ENCODE measurements at regions not wholly inside any gene's neighbourhood (a gene's known extent, or its start where the extent isn't known, plus 50 kb on each side); places are given as distances from the start of the nearest gene placed in this dataset.
"Not testable (repeated sequence)": the region's sequence is repeated elsewhere in the genome, so short reads cannot be mapped to it uniquely, and the experiment has no call there.

DNA sequence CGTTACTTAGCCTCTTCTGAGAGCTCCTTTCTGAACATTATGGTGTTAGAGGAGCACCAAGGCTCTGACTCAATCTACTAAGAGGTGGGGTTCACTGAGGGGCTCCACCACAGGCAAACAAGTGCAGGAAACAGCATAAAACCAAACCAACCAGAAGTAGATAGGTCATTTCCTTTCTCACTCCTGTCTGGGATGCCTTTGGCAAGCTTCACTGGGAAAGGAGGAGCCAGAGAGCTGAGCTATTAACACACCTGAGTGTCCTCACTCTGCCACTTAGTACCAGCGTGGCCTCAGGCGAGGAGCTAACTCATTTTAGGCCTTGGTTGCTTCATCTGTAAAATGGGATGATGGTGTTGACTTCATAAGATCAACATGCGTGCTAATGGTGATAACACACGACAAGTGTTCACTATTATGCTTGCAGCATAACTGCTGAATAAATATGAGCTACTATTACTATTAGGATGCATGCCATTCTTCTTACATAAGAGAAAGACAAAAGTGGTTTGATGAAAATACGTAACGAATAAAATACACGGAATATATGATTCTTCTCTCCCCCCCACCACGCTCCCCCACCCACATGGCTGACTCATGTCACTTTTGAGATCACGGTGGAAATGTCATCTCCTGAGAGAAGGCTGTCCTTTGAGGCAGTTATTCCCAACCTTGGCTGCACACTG lies 185.4 kb downstream of the BCAS1 start:
- Histone ChIP-seq H3K27me3 (replicated peaks in 2 of 5; ENCODE audit: control insufficient read depth in 4 of 5, insufficient read depth in 5 of 5, low read length in 4 of 5) (no peaks in the 10 kb centered on the region), H3K4me3 (ENCODE audit: control insufficient read depth in 1 of 7, extremely low read depth in 1 of 7, insufficient read depth in 4 of 7, low read depth in 2 of 7, low read length in 6 of 7) (no peak overlapping the region), H3K4me1 (ENCODE audit: control extremely low read depth in 1 of 4, control insufficient read depth in 4 of 4, insufficient read depth in 4 of 4, low read length in 3 of 4) (peaks cover 0 to 9% (median 3%) of the 10 kb centered on the region in 4 experiments), H3K36me3 (ENCODE audit: control insufficient read depth in 4 of 4, insufficient read depth in 4 of 4, low read length in 3 of 4) (no peaks in the 10 kb centered on the region), H3K9me3 (ENCODE audit: control extremely low read depth in 1 of 5, control insufficient read depth in 4 of 5, insufficient read depth in 2 of 5, low read depth in 1 of 5, low read length in 4 of 5) (no peaks in the 10 kb centered on the region), H3K27ac (ENCODE audit: insufficient read depth in 1 of 2, low read depth in 1 of 2, low read length in 2 of 2, poor library complexity in 1 of 2, severe bottlenecking in 2 of 2) (no peak overlapping the region)
- ChIA-PET CTCF (interaction anchor here (0.8 to 1.8 kb wide), 6 partner anchors 9 to 30 kb away, joined by 3 to 6 read pairs (median 4); no protein-coding TSS in a partner anchor), POLR2A (no interaction called here)
- 98% methylated on average over 6 of the region's 10 CpGs for WGBS (ENCODE audit: insufficient coverage)
- peak in 2 of 3 donors; percentile 28 to 42 for DNase-seq

DNA sequence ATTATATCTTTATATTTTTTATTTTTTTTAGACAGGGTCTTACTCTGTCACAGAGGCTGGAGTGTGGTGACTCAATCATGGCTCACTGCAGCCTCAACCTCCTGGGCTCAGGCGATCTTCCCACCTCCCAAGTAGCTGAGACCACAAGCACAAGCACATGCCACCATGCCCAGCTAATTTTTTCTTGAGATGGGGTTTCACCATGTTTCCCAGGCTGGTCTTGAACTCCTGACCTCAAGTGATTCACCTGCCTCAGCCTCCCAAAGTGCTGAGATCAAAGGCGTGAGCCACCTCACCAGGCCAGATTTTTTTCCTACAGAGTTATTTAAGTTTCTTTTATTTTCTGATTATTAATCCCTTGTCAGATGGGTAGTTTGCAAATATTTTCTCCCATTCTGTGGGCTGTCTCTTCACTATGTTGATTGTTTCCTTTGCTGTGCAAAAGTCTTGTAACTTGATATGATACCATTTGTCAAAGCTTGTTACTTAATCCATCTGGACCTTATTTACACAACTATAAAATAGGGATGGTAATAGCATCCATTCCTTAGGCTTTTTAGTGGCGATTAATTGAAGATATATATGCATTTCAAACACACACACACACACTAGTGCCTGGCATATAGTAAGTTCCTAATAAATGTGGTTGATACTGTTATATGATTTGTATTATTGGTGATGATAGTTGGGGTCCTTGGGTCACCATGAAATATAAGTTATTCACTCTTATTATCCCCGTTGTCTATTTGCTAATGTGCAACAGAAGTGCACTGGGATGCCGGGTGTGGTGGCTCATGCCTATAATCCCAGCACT lies 187.1 kb downstream of the BCAS1 start:
- no peak overlapping the region for H3K27ac ChIP-seq (ENCODE audit: insufficient read depth in 1 of 2, low read depth in 1 of 2, low read length in 2 of 2, poor library complexity in 1 of 2, severe bottlenecking in 2 of 2)
- H3K36me3 ChIP-seq (ENCODE audit: control insufficient read depth in 4 of 4, insufficient read depth in 4 of 4, low read length in 3 of 4): no peaks in the 10 kb centered on the region
- CTCF ChIA-PET: no interaction called here
- POLR2A ChIA-PET: no interaction called here
- WGBS (ENCODE audit: insufficient coverage): 100% methylated on average over 2 of the region's 5 CpGs
- DNase-seq: no peak
- H3K27me3 ChIP-seq (replicated peaks in 2 of 5; ENCODE audit: control insufficient read depth in 4 of 5, insufficient read depth in 5 of 5, low read length in 4 of 5): no peaks in the 10 kb centered on the region
- peaks cover 0 to 15% (median 5%) of the 10 kb centered on the region in 4 experiments for H3K4me1 ChIP-seq (ENCODE audit: control extremely low read depth in 1 of 4, control insufficient read depth in 4 of 4, insufficient read depth in 4 of 4, low read length in 3 of 4)
- no peaks in the 10 kb centered on the region for H3K9me3 ChIP-seq (ENCODE audit: control extremely low read depth in 1 of 5, control insufficient read depth in 4 of 5, insufficient read depth in 2 of 5, low read depth in 1 of 5, low read length in 4 of 5)
- no peak overlapping the region for H3K4me3 ChIP-seq (ENCODE audit: control insufficient read depth in 1 of 7, extremely low read depth in 1 of 7, insufficient read depth in 4 of 7, low read depth in 2 of 7, low read length in 6 of 7)

DNA sequence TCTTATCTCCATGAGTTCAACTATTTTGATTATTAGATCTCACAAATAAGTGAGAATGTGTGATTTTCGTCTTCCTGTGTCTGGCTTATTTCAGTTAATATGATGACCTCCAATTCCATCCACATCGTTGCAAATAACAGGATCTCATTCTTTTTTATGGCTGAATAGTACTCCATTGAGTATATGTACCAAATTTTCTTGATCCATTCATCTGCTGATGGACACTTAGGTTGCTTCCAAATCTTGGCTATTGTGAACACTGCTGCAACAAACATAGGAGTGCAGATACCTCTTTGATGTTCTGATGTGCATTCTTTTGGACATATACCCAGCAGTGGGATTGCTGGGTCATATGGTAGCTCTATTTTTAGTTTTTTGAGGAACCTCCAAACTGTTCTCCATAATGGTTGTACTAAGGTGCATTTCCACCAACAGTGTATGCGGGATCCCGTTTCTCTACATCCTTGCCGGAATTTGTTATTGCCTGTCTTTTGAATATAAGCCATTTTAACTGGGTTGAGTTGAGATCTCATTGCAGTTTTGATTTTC lies 187.9 kb downstream of the BCAS1 start:
- CTCF ChIA-PET; H3K36me3 ChIP-seq (ENCODE audit: control insufficient read depth in 4 of 4, insufficient read depth in 4 of 4, low read length in 3 of 4); H3K27me3 ChIP-seq (replicated peaks in 2 of 5; ENCODE audit: control insufficient read depth in 4 of 5, insufficient read depth in 5 of 5, low read length in 4 of 5); DNase-seq; H3K4me3 ChIP-seq (ENCODE audit: control insufficient read depth in 1 of 7, extremely low read depth in 1 of 7, insufficient read depth in 4 of 7, low read depth in 2 of 7, low read length in 6 of 7); POLR2A ChIA-PET; H3K9me3 ChIP-seq (ENCODE audit: control extremely low read depth in 1 of 5, control insufficient read depth in 4 of 5, insufficient read depth in 2 of 5, low read depth in 1 of 5, low read length in 4 of 5); H3K27ac ChIP-seq (ENCODE audit: insufficient read depth in 1 of 2, low read depth in 1 of 2, low read length in 2 of 2, poor library complexity in 1 of 2, severe bottlenecking in 2 of 2): not testable (repeated sequence)
- WGBS (ENCODE audit: insufficient coverage): no CpG with 5 or more reads among the region's 5 CpGs
- H3K4me1 ChIP-seq (ENCODE audit: control extremely low read depth in 1 of 4, control insufficient read depth in 4 of 4, insufficient read depth in 4 of 4, low read length in 3 of 4): peaks cover 0 to 15% (median 5%) of the 10 kb centered on the region in 4 experiments

DNA sequence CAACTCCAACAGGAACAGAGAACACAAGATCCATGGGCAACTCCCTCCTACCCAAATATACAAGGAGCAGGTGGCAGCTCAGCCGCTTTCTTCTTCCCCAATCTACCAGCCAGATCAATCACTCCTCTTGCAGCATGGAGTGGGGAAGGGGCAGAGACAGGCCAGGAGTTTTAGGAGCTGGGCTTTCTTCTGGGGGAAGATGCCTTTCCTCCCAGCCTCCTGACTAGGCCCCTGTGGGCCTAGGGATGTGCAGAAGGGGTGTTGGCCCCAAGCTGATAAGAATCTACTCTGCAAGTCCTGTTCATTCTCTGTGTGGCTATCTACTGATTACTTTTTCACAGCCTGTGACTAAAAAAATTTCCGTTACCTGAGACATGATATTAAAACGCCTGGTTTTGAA lies 189.0 kb downstream of the BCAS1 start:
- H3K9me3 ChIP-seq (ENCODE audit: control extremely low read depth in 1 of 5, control insufficient read depth in 4 of 5, insufficient read depth in 2 of 5, low read depth in 1 of 5, low read length in 4 of 5): no peaks in the 10 kb centered on the region
- H3K4me3 ChIP-seq (ENCODE audit: control insufficient read depth in 1 of 7, extremely low read depth in 1 of 7, insufficient read depth in 4 of 7, low read depth in 2 of 7, low read length in 6 of 7): no peak overlapping the region
- POLR2A ChIA-PET: no interaction called here
- H3K4me1 ChIP-seq (ENCODE audit: control extremely low read depth in 1 of 4, control insufficient read depth in 4 of 4, insufficient read depth in 4 of 4, low read length in 3 of 4): peaks cover 0 to 15% (median 5%) of the 10 kb centered on the region in 4 experiments
- no CpG with 5 or more reads among the region's 3 CpGs for WGBS (ENCODE audit: insufficient coverage)
- no peak overlapping the region for H3K27ac ChIP-seq (ENCODE audit: insufficient read depth in 1 of 2, low read depth in 1 of 2, low read length in 2 of 2, poor library complexity in 1 of 2, severe bottlenecking in 2 of 2)
- no peak for DNase-seq
- no peaks in the 10 kb centered on the region for H3K27me3 ChIP-seq (replicated peaks in 2 of 5; ENCODE audit: control insufficient read depth in 4 of 5, insufficient read depth in 5 of 5, low read length in 4 of 5)
- H3K36me3 ChIP-seq (ENCODE audit: control insufficient read depth in 4 of 4, insufficient read depth in 4 of 4, low read length in 3 of 4): no peaks in the 10 kb centered on the region
- CTCF ChIA-PET: interaction anchor here (1.0 to 1.1 kb wide), 2 partner anchors 33 to 302 kb away, joined by 4 read pairs; no protein-coding TSS in a partner anchor

DNA sequence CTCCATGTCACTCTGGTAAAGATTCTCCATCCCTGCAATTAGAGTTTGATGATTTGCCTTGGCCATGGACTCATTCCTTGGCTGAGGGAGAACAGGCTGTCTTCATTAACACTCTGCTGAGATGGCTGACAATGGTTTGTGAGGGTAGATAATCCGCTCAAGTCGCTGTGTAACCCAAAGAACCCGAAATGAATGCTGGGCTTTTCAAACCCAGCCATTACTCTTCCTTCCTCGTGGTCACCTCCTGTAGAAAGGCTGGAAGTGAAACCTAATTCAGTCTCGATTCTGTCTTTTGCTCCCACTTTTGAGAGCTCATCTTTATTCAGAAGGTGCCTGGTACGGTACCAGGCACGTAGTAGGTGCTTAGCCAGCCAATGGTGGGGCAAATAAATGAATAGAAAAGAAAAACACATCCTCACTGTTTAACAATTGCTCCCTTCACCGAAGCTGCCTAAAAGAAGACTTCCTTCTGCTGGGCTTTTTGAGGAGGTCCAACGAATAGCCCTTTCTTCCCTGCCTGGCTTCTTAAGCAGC lies 190.2 kb downstream of the BCAS1 start:
- Histone ChIP-seq H3K4me3 (ENCODE audit: control insufficient read depth in 1 of 7, extremely low read depth in 1 of 7, insufficient read depth in 4 of 7, low read depth in 2 of 7, low read length in 6 of 7) (no peak overlapping the region), H3K4me1 (ENCODE audit: control extremely low read depth in 1 of 4, control insufficient read depth in 4 of 4, insufficient read depth in 4 of 4, low read length in 3 of 4) (peaks cover 0 to 15% (median 5%) of the 10 kb centered on the region in 4 experiments), H3K9me3 (ENCODE audit: control extremely low read depth in 1 of 5, control insufficient read depth in 4 of 5, insufficient read depth in 2 of 5, low read depth in 1 of 5, low read length in 4 of 5) (no peaks in the 10 kb centered on the region), H3K27me3 (replicated peaks in 2 of 5; ENCODE audit: control insufficient read depth in 4 of 5, insufficient read depth in 5 of 5, low read length in 4 of 5) (no peaks in the 10 kb centered on the region), H3K27ac (ENCODE audit: insufficient read depth in 1 of 2, low read depth in 1 of 2, low read length in 2 of 2, poor library complexity in 1 of 2, severe bottlenecking in 2 of 2) (no peak overlapping the region), H3K36me3 (ENCODE audit: control insufficient read depth in 4 of 4, insufficient read depth in 4 of 4, low read length in 3 of 4) (no peaks in the 10 kb centered on the region)
- POLR2A ChIA-PET: no interaction called here
- DNase-seq: no peak
- CTCF ChIA-PET: interaction anchor here (0.9 to 1.9 kb wide), 5 partner anchors 12 to 300 kb away, joined by 3 to 5 read pairs (median 3); no protein-coding TSS in a partner anchor
- WGBS (ENCODE audit: insufficient coverage): 68% methylated on average over 6 of the region's 9 CpGs

DNA sequence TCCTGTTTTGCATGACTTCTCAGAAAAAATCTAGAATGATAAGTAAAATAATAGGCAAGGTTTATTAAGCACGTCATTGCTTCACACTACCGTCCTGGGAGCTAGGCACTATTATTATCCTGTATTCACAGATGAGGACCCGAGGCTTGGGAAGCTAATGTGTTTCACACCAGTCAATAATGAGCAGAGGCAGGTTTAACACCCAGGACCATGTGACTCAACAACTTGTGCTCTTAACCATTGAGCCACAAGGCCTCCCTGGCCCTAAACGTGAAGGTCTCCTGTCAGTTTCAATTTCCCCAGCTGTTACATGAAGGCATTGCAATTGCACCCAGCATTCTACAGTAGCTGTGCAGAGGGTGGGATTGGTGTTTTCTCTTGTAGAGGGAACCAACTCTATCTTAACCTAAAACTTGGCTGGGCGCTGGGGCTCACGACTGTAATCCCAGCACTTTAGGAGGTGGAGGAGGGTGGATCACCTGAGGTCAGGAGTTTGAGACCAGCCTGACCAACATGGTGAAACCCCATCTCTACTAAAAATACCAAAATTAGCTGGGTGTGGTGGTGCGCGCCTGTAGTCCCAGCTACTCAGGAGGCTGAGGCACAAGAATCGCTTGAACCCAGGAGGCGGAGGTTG lies 191.2 kb downstream of the BCAS1 start:
- DNase-seq: no peak
- Histone ChIP-seq H3K9me3 (ENCODE audit: control extremely low read depth in 1 of 5, control insufficient read depth in 4 of 5, insufficient read depth in 2 of 5, low read depth in 1 of 5, low read length in 4 of 5) (no peaks in the 10 kb centered on the region), H3K27ac (ENCODE audit: insufficient read depth in 1 of 2, low read depth in 1 of 2, low read length in 2 of 2, poor library complexity in 1 of 2, severe bottlenecking in 2 of 2) (no peak overlapping the region), H3K36me3 (ENCODE audit: control insufficient read depth in 4 of 4, insufficient read depth in 4 of 4, low read length in 3 of 4) (no peaks in the 10 kb centered on the region), H3K4me1 (ENCODE audit: control extremely low read depth in 1 of 4, control insufficient read depth in 4 of 4, insufficient read depth in 4 of 4, low read length in 3 of 4) (peaks cover 0 to 10% (median 3%) of the 10 kb centered on the region in 4 experiments), H3K4me3 (ENCODE audit: control insufficient read depth in 1 of 7, extremely low read depth in 1 of 7, insufficient read depth in 4 of 7, low read depth in 2 of 7, low read length in 6 of 7) (no peak overlapping the region), H3K27me3 (replicated peaks in 2 of 5; ENCODE audit: control insufficient read depth in 4 of 5, insufficient read depth in 5 of 5, low read length in 4 of 5) (no peaks in the 10 kb centered on the region)
- WGBS (ENCODE audit: insufficient coverage): 97% methylated on average over 7 of the region's 10 CpGs
- ChIA-PET CTCF (interaction anchor here (0.8 to 1.9 kb wide), 5 partner anchors 13 to 128 kb away, joined by 3 to 5 read pairs (median 3); no protein-coding TSS in a partner anchor), POLR2A (no interaction called here)
